ENCODE measurements at regions not wholly inside any gene's neighbourhood (a gene's known extent, or its start where the extent isn't known, plus 50 kb on each side); places are given as distances from the start of the nearest gene placed in this dataset.
"Not testable (repeated sequence)": the region's sequence is repeated elsewhere in the genome, so short reads cannot be mapped to it uniquely, and the experiment has no call there.

- Histone ChIP-seq H3K27me3 (ENCODE audit: control insufficient read depth in 1 of 2, insufficient read depth in 2 of 2, low read length in 2 of 2) (no peaks in the 10 kb centered on the region), H3K4me3 (ENCODE audit: low read length in 2 of 2) (no peak overlapping the region), H3K27ac (ENCODE audit: low read length) (no peak overlapping the region), H3K9me3 (ENCODE audit: control insufficient read depth in 2 of 2, low read length in 2 of 2) (no peaks in the 10 kb centered on the region), H3K9ac (ENCODE audit: low read length in 2 of 2) (no peak overlapping the region), H3K36me3 (ENCODE audit: control insufficient read depth in 2 of 2, insufficient read depth in 2 of 2, low read length in 2 of 2) (no peaks in the 10 kb centered on the region), H3K4me1 (ENCODE audit: control insufficient read depth, insufficient read depth, low read length) (no peaks in the 10 kb centered on the region)
These were observed 603.8 kb downstream of the IQCM start for GRCh38 chr4:149211876-149212275.

DNA sequence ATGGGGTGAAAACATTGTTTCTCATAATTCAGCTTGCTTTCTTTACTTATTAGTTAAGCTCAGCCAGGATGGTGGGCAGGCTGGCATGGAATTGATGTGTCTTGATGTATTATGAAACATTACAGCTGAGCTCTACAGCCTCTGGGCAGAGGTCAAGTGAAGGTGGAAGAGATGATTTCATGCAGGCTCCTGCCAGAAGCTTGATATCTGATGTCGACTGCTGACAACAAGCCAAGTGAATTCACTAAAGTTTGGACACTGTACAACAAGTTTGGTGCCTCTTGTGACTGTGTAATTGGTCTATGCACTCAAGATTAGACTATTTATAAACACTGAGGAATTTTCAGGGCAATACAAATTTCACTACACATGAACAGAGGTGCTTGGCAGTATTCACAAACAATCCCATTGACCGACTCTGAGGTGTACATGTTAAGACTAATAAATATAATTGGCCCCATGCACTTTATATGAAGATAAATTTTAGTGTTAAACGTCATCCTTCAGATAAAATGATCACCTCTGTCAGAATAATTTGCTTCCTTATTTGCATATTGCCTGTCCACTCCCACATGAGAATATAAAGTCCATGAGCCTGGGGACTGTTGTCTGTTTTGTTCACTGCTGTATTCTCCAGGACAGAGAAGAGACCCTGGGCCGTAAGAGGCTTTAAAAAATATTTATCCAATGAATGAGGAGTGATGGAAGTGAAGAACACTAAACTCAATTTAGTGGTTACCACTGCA is 612.2 kb downstream of the IQCM start:
- peaks cover 2% of the 10 kb centered on the region for H3K4me1 ChIP-seq (ENCODE audit: control insufficient read depth, insufficient read depth, low read length)
- no peak overlapping the region for H3K27ac ChIP-seq (ENCODE audit: low read length)
- H3K27me3 ChIP-seq (ENCODE audit: control insufficient read depth in 1 of 2, insufficient read depth in 2 of 2, low read length in 2 of 2), result no peaks in the 10 kb centered on the region
- no peaks in the 10 kb centered on the region for H3K36me3 ChIP-seq (ENCODE audit: control insufficient read depth in 2 of 2, insufficient read depth in 2 of 2, low read length in 2 of 2)
- H3K4me3 ChIP-seq (ENCODE audit: low read length in 2 of 2), result no peak overlapping the region
- H3K9ac ChIP-seq (ENCODE audit: low read length in 2 of 2), result no peak overlapping the region
- no peaks in the 10 kb centered on the region for H3K9me3 ChIP-seq (ENCODE audit: control insufficient read depth in 2 of 2, low read length in 2 of 2)

- no peaks in the 10 kb centered on the region for H3K36me3 ChIP-seq (ENCODE audit: control insufficient read depth in 2 of 2, insufficient read depth in 2 of 2, low read length in 2 of 2)
- no peak overlapping the region for H3K27ac ChIP-seq (ENCODE audit: low read length)
- no peaks in the 10 kb centered on the region for H3K27me3 ChIP-seq (ENCODE audit: control insufficient read depth in 1 of 2, insufficient read depth in 2 of 2, low read length in 2 of 2)
- no peaks in the 10 kb centered on the region for H3K9me3 ChIP-seq (ENCODE audit: control insufficient read depth in 2 of 2, low read length in 2 of 2)
- no peak overlapping the region for H3K4me3 ChIP-seq (ENCODE audit: low read length in 2 of 2)
- H3K9ac ChIP-seq (ENCODE audit: low read length in 2 of 2), result no peak overlapping the region
- H3K4me1 ChIP-seq (ENCODE audit: control insufficient read depth, insufficient read depth, low read length), result peaks cover 2% of the 10 kb centered on the region
These were observed 613.5 kb downstream of the IQCM start for GRCh38 chr4:149202117-149202516.

GRCh38 chr4:149199594-149199993 is 616.0 kb downstream of the IQCM start:
- Histone ChIP-seq H3K4me1 (ENCODE audit: control insufficient read depth, insufficient read depth, low read length) (peaks cover 2% of the 10 kb centered on the region), H3K27ac (ENCODE audit: low read length) (no peak overlapping the region), H3K4me3 (ENCODE audit: low read length in 2 of 2) (no peak overlapping the region), H3K9ac (ENCODE audit: low read length in 2 of 2) (no peak overlapping the region), H3K27me3 (ENCODE audit: control insufficient read depth in 1 of 2, insufficient read depth in 2 of 2, low read length in 2 of 2) (no peaks in the 10 kb centered on the region), H3K9me3 (ENCODE audit: control insufficient read depth in 2 of 2, low read length in 2 of 2) (no peaks in the 10 kb centered on the region), H3K36me3 (ENCODE audit: control insufficient read depth in 2 of 2, insufficient read depth in 2 of 2, low read length in 2 of 2) (no peaks in the 10 kb centered on the region)

DNA sequence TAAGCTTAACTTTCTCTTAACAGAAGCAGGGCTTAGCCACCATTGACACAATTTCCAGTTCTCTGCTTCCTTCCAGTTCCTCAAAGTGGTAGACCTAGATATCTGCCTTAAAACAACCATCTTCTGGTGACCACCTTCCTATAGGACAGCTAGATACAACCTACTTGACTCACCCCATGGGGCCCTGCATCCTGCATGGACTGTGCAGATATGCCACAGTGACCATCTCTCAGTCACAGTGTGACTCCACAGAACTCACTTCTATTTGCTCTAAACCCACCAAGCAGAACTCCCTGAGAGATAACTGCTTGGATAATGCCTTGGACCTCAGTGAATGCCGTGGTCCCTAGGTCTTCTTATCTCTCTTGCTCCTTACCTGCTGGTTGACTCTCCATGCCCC is 621.6 kb downstream of the IQCM start:
- H3K9ac ChIP-seq (ENCODE audit: low read length in 2 of 2), result no peak overlapping the region
- H3K9me3 ChIP-seq (ENCODE audit: control insufficient read depth in 2 of 2, low read length in 2 of 2), result no peaks in the 10 kb centered on the region
- H3K27ac ChIP-seq (ENCODE audit: low read length), result no peak overlapping the region
- H3K4me3 ChIP-seq (ENCODE audit: low read length in 2 of 2), result no peak overlapping the region
- H3K4me1 ChIP-seq (ENCODE audit: control insufficient read depth, insufficient read depth, low read length), result no peaks in the 10 kb centered on the region
- H3K36me3 ChIP-seq (ENCODE audit: control insufficient read depth in 2 of 2, insufficient read depth in 2 of 2, low read length in 2 of 2), result no peaks in the 10 kb centered on the region
- H3K27me3 ChIP-seq (ENCODE audit: control insufficient read depth in 1 of 2, insufficient read depth in 2 of 2, low read length in 2 of 2), result no peaks in the 10 kb centered on the region

DNA sequence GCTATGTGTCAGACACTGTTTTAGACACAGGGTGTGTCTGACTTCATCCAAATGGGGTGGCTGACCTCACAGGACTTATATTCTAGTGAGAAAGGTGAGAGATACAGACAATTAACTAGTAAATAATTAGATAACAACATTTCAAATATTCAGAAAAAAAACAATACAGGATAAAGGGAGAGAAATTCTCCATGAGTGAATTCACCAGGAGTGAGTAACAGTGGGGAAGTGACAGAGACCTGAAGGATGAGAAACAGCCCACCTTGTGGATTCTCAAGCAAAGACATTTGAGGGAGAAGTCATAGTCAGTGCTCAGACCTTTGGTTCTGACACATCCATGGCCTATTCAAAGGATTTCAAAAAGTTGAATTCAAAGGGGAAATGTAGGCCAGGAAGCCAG is 627.9 kb downstream of the IQCM start:
- Histone ChIP-seq H3K36me3 (ENCODE audit: control insufficient read depth in 2 of 2, insufficient read depth in 2 of 2, low read length in 2 of 2) (no peaks in the 10 kb centered on the region), H3K9ac (ENCODE audit: low read length in 2 of 2) (no peak overlapping the region), H3K4me3 (ENCODE audit: low read length in 2 of 2) (no peak overlapping the region), H3K27me3 (ENCODE audit: control insufficient read depth in 1 of 2, insufficient read depth in 2 of 2, low read length in 2 of 2) (no peaks in the 10 kb centered on the region), H3K4me1 (ENCODE audit: control insufficient read depth, insufficient read depth, low read length) (no peaks in the 10 kb centered on the region), H3K27ac (ENCODE audit: low read length) (no peak overlapping the region), H3K9me3 (ENCODE audit: control insufficient read depth in 2 of 2, low read length in 2 of 2) (no peaks in the 10 kb centered on the region)

DNA sequence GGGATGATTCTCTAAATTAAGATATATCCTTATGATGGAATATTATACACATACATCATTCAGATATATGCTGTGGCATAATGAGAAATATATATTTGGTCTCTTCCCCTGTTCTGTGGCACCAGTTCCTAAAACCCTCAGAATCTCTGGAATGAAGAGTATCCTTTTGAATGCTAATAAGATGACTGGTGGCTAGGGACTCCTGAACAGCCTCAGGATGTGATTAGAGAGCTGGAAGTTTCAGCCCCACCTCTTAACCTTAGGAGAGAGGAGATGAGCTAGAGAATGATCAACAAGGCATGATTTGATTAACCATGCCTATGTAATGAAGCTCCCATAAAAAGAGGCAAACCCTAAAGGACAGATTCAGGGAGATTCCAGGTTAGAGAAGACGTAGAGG is 632.0 kb downstream of the IQCM start:
- no peak overlapping the region for H3K4me3 ChIP-seq (ENCODE audit: low read length in 2 of 2)
- H3K9ac ChIP-seq (ENCODE audit: low read length in 2 of 2), result no peak overlapping the region
- no peaks in the 10 kb centered on the region for H3K9me3 ChIP-seq (ENCODE audit: control insufficient read depth in 2 of 2, low read length in 2 of 2)
- no peak overlapping the region for H3K27ac ChIP-seq (ENCODE audit: low read length)
- no peaks in the 10 kb centered on the region for H3K4me1 ChIP-seq (ENCODE audit: control insufficient read depth, insufficient read depth, low read length)
- no peaks in the 10 kb centered on the region for H3K36me3 ChIP-seq (ENCODE audit: control insufficient read depth in 2 of 2, insufficient read depth in 2 of 2, low read length in 2 of 2)
- no peaks in the 10 kb centered on the region for H3K27me3 ChIP-seq (ENCODE audit: control insufficient read depth in 1 of 2, insufficient read depth in 2 of 2, low read length in 2 of 2)

- not testable (repeated sequence) for H3K9me3 ChIP-seq (ENCODE audit: control insufficient read depth in 2 of 2, low read length in 2 of 2); H3K36me3 ChIP-seq (ENCODE audit: control insufficient read depth in 2 of 2, insufficient read depth in 2 of 2, low read length in 2 of 2); H3K4me3 ChIP-seq (ENCODE audit: low read length in 2 of 2); H3K27me3 ChIP-seq (ENCODE audit: control insufficient read depth in 1 of 2, insufficient read depth in 2 of 2, low read length in 2 of 2); H3K27ac ChIP-seq (ENCODE audit: low read length); H3K9ac ChIP-seq (ENCODE audit: low read length in 2 of 2); H3K4me1 ChIP-seq (ENCODE audit: control insufficient read depth, insufficient read depth, low read length)
These were observed 634.2 kb downstream of the IQCM start for GRCh38 chr4:149181459-149181858.

DNA sequence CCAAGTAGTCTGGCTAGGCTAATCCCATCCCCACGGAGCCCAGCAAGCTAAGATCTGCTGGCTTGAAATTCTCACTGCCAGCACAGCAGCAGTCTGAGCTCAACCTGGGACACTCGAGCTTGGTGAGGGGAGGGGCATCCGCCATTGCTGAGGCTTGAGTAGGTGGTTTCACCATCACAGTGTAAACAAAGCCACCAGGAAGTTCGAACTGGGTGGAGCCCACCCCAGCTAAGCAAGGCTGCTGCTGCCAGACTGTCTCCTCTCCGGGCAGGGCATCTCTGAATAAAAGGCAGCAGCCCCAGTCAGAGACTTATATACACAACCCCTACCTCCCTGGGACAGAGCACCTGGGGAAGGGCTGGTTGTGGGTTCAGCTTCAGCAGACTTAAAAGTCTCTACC is 639.6 kb downstream of the IQCM start:
- H3K4me1 ChIP-seq (ENCODE audit: control insufficient read depth, insufficient read depth, low read length), result no peaks in the 10 kb centered on the region
- no peaks in the 10 kb centered on the region for H3K36me3 ChIP-seq (ENCODE audit: control insufficient read depth in 2 of 2, insufficient read depth in 2 of 2, low read length in 2 of 2)
- no peaks in the 10 kb centered on the region for H3K9me3 ChIP-seq (ENCODE audit: control insufficient read depth in 2 of 2, low read length in 2 of 2)
- no peak overlapping the region for H3K4me3 ChIP-seq (ENCODE audit: low read length in 2 of 2)
- H3K9ac ChIP-seq (ENCODE audit: low read length in 2 of 2), result no peak overlapping the region
- no peaks in the 10 kb centered on the region for H3K27me3 ChIP-seq (ENCODE audit: control insufficient read depth in 1 of 2, insufficient read depth in 2 of 2, low read length in 2 of 2)
- H3K27ac ChIP-seq (ENCODE audit: low read length), result no peak overlapping the region

DNA sequence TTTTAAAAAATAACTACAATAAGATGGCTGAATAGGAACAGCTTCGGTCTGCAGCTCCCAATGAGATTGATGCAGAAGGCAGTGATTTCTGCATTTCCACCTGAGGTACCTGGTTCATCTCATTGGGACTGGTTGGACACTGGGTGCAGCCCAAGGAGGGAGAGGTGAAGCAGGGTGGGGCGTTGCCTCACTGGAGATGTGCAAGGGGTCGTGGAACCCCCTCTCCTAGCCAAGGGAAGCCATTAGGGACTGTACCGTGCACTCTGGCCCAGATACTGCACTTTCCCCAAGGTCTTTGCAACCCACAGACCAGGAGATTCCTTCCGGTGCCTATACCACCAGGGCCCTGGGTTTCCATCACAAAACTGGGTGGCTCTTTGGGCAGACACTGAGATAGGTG is 640.1 kb downstream of the IQCM start:
- no peak overlapping the region for H3K27ac ChIP-seq (ENCODE audit: low read length)
- no peaks in the 10 kb centered on the region for H3K4me1 ChIP-seq (ENCODE audit: control insufficient read depth, insufficient read depth, low read length)
- H3K36me3 ChIP-seq (ENCODE audit: control insufficient read depth in 2 of 2, insufficient read depth in 2 of 2, low read length in 2 of 2), result no peaks in the 10 kb centered on the region
- H3K9me3 ChIP-seq (ENCODE audit: control insufficient read depth in 2 of 2, low read length in 2 of 2), result no peaks in the 10 kb centered on the region
- no peak overlapping the region for H3K4me3 ChIP-seq (ENCODE audit: low read length in 2 of 2)
- H3K9ac ChIP-seq (ENCODE audit: low read length in 2 of 2), result no peak overlapping the region
- no peaks in the 10 kb centered on the region for H3K27me3 ChIP-seq (ENCODE audit: control insufficient read depth in 1 of 2, insufficient read depth in 2 of 2, low read length in 2 of 2)

- no peaks in the 10 kb centered on the region for H3K36me3 ChIP-seq (ENCODE audit: control insufficient read depth in 2 of 2, insufficient read depth in 2 of 2, low read length in 2 of 2)
- no peak overlapping the region for H3K27ac ChIP-seq (ENCODE audit: low read length)
- no peak overlapping the region for H3K4me3 ChIP-seq (ENCODE audit: low read length in 2 of 2)
- no peaks in the 10 kb centered on the region for H3K4me1 ChIP-seq (ENCODE audit: control insufficient read depth, insufficient read depth, low read length)
- no peak overlapping the region for H3K9ac ChIP-seq (ENCODE audit: low read length in 2 of 2)
- no peaks in the 10 kb centered on the region for H3K9me3 ChIP-seq (ENCODE audit: control insufficient read depth in 2 of 2, low read length in 2 of 2)
- H3K27me3 ChIP-seq (ENCODE audit: control insufficient read depth in 1 of 2, insufficient read depth in 2 of 2, low read length in 2 of 2), result no peaks in the 10 kb centered on the region
These were observed 642.2 kb downstream of the IQCM start for GRCh38 chr4:149173241-149174013.
